GM12891 (cell line): ENCODE measurements at regions not wholly inside any gene's neighbourhood (a gene's known extent, or its start where the extent isn't known, plus 50 kb on each side); places are given as distances from the start of the nearest gene placed in this dataset.

Experiments
- POLR2A ChIP-seq: IDR thresholded peaks from 2 replicates; pipeline ENCODE4 v1.6.1; 2011; ENCODE audit warnings: low read depth, low read length, control low read depth
- POLR2AphosphoS5 ChIP-seq: IDR thresholded peaks from 2 replicates; pipeline ENCODE4 v1.6.1; 2011; ENCODE audit warnings: low read depth, low read length, control low read depth
- SPI1 ChIP-seq: IDR thresholded peaks from 2 replicates; pipeline ENCODE4 v1.6.1; 2011; ENCODE audit warnings: low read depth, low read length, control low read depth

DNA sequence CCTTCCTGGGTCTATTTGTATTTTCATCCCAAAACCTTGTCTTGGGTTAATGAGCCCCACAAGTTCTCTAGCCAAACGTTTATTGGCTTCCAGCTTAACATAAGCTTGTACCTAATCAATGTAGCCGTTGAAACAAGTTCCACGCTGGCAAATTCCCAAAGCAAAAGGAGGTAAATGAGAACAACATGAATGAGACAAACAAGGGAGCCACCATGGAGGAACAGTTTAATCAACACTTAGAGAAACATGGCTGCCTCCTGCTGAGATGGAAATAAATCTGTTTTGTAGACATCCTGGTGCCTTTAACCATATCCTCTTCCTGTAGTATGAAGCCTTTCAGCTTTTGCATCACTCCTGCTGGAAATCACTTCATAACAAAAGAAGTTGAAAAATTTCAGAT is 166.6 kb upstream of the NFIB start:
- TF ChIP-seq SPI1 (no peak), POLR2A (no peak), POLR2AphosphoS5 (no peak)
